ENCODE measurements at regions not wholly inside any gene's neighbourhood (a gene's known extent, or its start where the extent isn't known, plus 50 kb on each side); places are given as distances from the start of the nearest gene placed in this dataset.

- peaks cover 8% of the 10 kb centered on the region for H3K4me1 ChIP-seq (ENCODE audit: control insufficient read depth, low read depth, low read length)
- H3K79me1 ChIP-seq (ENCODE audit: low read length): no peaks in the 10 kb centered on the region
- H3K4me3 ChIP-seq (ENCODE audit: low read length): no peak overlapping the region
- DNase-seq: peak; percentile 82
- H4K5ac ChIP-seq (ENCODE audit: low read length): no peak overlapping the region
- H3K36me3 ChIP-seq (ENCODE audit: control insufficient read depth, insufficient read depth, low read length): no peaks in the 10 kb centered on the region
- H2BK120ac ChIP-seq (ENCODE audit: low read depth, low read length): no peak overlapping the region
- no CpG with 5 or more reads among the region's 2 CpGs for WGBS (ENCODE audit: extremely low coverage, insufficient coverage, low lambda C conversion rate)
- no peak overlapping the region for H3K27ac ChIP-seq (ENCODE audit: low read depth, low read length)
- no peaks in the 10 kb centered on the region for H3K79me2 ChIP-seq (ENCODE audit: control insufficient read depth, insufficient read depth, low read length)
- no peak overlapping the region for H3K56ac ChIP-seq (ENCODE audit: low read length)
- no peak overlapping the region for H2AK5ac ChIP-seq (ENCODE audit: low read length)
- H2BK15ac ChIP-seq (replicated peaks; ENCODE audit: low read depth): no peak overlapping the region
- no peaks in the 10 kb centered on the region for H3K27me3 ChIP-seq (ENCODE audit: insufficient read depth, low read length, poor library complexity)
- no peak overlapping the region for H3K18ac ChIP-seq (ENCODE audit: low read length)
- H2BK5ac ChIP-seq (ENCODE audit: low read length): no peak overlapping the region
- H3K23ac ChIP-seq (ENCODE audit: low read length): no peak overlapping the region
- no peak overlapping the region for H3K4ac ChIP-seq (ENCODE audit: low read depth, low read length)
- no peak overlapping the region for H3K4me2 ChIP-seq (ENCODE audit: low read length)
- H4K8ac ChIP-seq (ENCODE audit: low read depth, low read length): no peak overlapping the region
- H3K9ac ChIP-seq (ENCODE audit: low read length): no peak overlapping the region
These were observed 76.2 kb downstream of the CRYGS start for GRCh38 chr3:186467969-186468368.

GRCh38 chr3:186466391-186466974 lies 77.7 kb downstream of the CRYGS start:
- DNase-seq: no peak
- Histone ChIP-seq H3K79me2 (ENCODE audit: control insufficient read depth, insufficient read depth, low read length) (no peaks in the 10 kb centered on the region), H3K4me1 (ENCODE audit: control insufficient read depth, low read depth, low read length) (peaks cover 8% of the 10 kb centered on the region), H3K4me2 (ENCODE audit: low read length) (no peak overlapping the region), H3K79me1 (ENCODE audit: low read length) (no peaks in the 10 kb centered on the region), H2BK120ac (ENCODE audit: low read depth, low read length) (no peak overlapping the region), H2BK5ac (ENCODE audit: low read length) (no peak overlapping the region), H4K5ac (ENCODE audit: low read length) (no peak overlapping the region), H3K4me3 (ENCODE audit: low read length) (no peak overlapping the region), H3K4ac (ENCODE audit: low read depth, low read length) (no peak overlapping the region), H3K56ac (ENCODE audit: low read length) (no peak overlapping the region), H3K23ac (ENCODE audit: low read length) (no peak overlapping the region), H3K9ac (ENCODE audit: low read length) (no peak overlapping the region), H3K27me3 (ENCODE audit: insufficient read depth, low read length, poor library complexity) (no peaks in the 10 kb centered on the region), H4K8ac (ENCODE audit: low read depth, low read length) (no peak overlapping the region), H3K27ac (ENCODE audit: low read depth, low read length) (no peak overlapping the region), H2AK5ac (ENCODE audit: low read length) (no peak overlapping the region), H3K18ac (ENCODE audit: low read length) (no peak overlapping the region), H3K36me3 (ENCODE audit: control insufficient read depth, insufficient read depth, low read length) (no peaks in the 10 kb centered on the region), H2BK15ac (replicated peaks; ENCODE audit: low read depth) (no peak overlapping the region)
- no CpG with 5 or more reads among the region's 3 CpGs for WGBS (ENCODE audit: extremely low coverage, insufficient coverage, low lambda C conversion rate)

- Histone ChIP-seq H3K4me1 (ENCODE audit: control insufficient read depth, low read depth, low read length) (peaks cover 6% of the 10 kb centered on the region), H3K4ac (ENCODE audit: low read depth, low read length) (no peak overlapping the region), H3K56ac (ENCODE audit: low read length) (no peak overlapping the region), H3K79me2 (ENCODE audit: control insufficient read depth, insufficient read depth, low read length) (no peaks in the 10 kb centered on the region), H3K36me3 (ENCODE audit: control insufficient read depth, insufficient read depth, low read length) (no peaks in the 10 kb centered on the region), H4K5ac (ENCODE audit: low read length) (no peak overlapping the region), H2AK5ac (ENCODE audit: low read length) (no peak overlapping the region), H3K9ac (ENCODE audit: low read length) (no peak overlapping the region), H3K4me2 (ENCODE audit: low read length) (no peak overlapping the region), H4K8ac (ENCODE audit: low read depth, low read length) (no peak overlapping the region), H2BK120ac (ENCODE audit: low read depth, low read length) (no peak overlapping the region), H3K4me3 (ENCODE audit: low read length) (no peak overlapping the region), H2BK15ac (replicated peaks; ENCODE audit: low read depth) (no peak overlapping the region), H3K27me3 (ENCODE audit: insufficient read depth, low read length, poor library complexity) (no peaks in the 10 kb centered on the region), H3K27ac (ENCODE audit: low read depth, low read length) (no peak overlapping the region), H3K79me1 (ENCODE audit: low read length) (no peaks in the 10 kb centered on the region), H3K23ac (ENCODE audit: low read length) (no peak overlapping the region), H2BK5ac (ENCODE audit: low read length) (no peak overlapping the region), H3K18ac (ENCODE audit: low read length) (no peak overlapping the region)
- WGBS (ENCODE audit: extremely low coverage, insufficient coverage, low lambda C conversion rate): no CpG with 5 or more reads among the region's 2 CpGs
- DNase-seq: no peak
These were observed 78.7 kb downstream of the CRYGS start for GRCh38 chr3:186465508-186465907.

- no peak overlapping the region for H2BK120ac ChIP-seq (ENCODE audit: low read depth, low read length)
- H3K27me3 ChIP-seq (ENCODE audit: insufficient read depth, low read length, poor library complexity): no peaks in the 10 kb centered on the region
- H3K4me1 ChIP-seq (ENCODE audit: control insufficient read depth, low read depth, low read length): peaks cover 5% of the 10 kb centered on the region
- H3K79me1 ChIP-seq (ENCODE audit: low read length): no peaks in the 10 kb centered on the region
- no peak overlapping the region for H2BK15ac ChIP-seq (replicated peaks; ENCODE audit: low read depth)
- peak; percentile 69 for DNase-seq
- H4K5ac ChIP-seq (ENCODE audit: low read length): no peak overlapping the region
- WGBS (ENCODE audit: extremely low coverage, insufficient coverage, low lambda C conversion rate): no CpG with 5 or more reads among the region's 3 CpGs
- no peak overlapping the region for H2AK5ac ChIP-seq (ENCODE audit: low read length)
- H2BK5ac ChIP-seq (ENCODE audit: low read length): no peak overlapping the region
- no peak overlapping the region for H3K9ac ChIP-seq (ENCODE audit: low read length)
- no peak overlapping the region for H3K4ac ChIP-seq (ENCODE audit: low read depth, low read length)
- H4K8ac ChIP-seq (ENCODE audit: low read depth, low read length): no peak overlapping the region
- H3K56ac ChIP-seq (ENCODE audit: low read length): no peak overlapping the region
- no peak overlapping the region for H3K23ac ChIP-seq (ENCODE audit: low read length)
- H3K4me2 ChIP-seq (ENCODE audit: low read length): no peak overlapping the region
- H3K18ac ChIP-seq (ENCODE audit: low read length): no peak overlapping the region
- no peak overlapping the region for H3K4me3 ChIP-seq (ENCODE audit: low read length)
- H3K36me3 ChIP-seq (ENCODE audit: control insufficient read depth, insufficient read depth, low read length): no peaks in the 10 kb centered on the region
- no peak overlapping the region for H3K27ac ChIP-seq (ENCODE audit: low read depth, low read length)
- no peaks in the 10 kb centered on the region for H3K79me2 ChIP-seq (ENCODE audit: control insufficient read depth, insufficient read depth, low read length)
These were observed 79.6 kb downstream of the CRYGS start for GRCh38 chr3:186464424-186465093.

- no peaks in the 10 kb centered on the region for H3K27me3 ChIP-seq (ENCODE audit: insufficient read depth, low read length, poor library complexity)
- WGBS (ENCODE audit: extremely low coverage, insufficient coverage, low lambda C conversion rate): no CpG with 5 or more reads among the region's 1 CpG
- no peak overlapping the region for H3K18ac ChIP-seq (ENCODE audit: low read length)
- no peaks in the 10 kb centered on the region for H3K4me1 ChIP-seq (ENCODE audit: control insufficient read depth, low read depth, low read length)
- no peaks in the 10 kb centered on the region for H3K79me1 ChIP-seq (ENCODE audit: low read length)
- no peak overlapping the region for H3K56ac ChIP-seq (ENCODE audit: low read length)
- H3K4me3 ChIP-seq (ENCODE audit: low read length): no peak overlapping the region
- DNase-seq: no peak
- no peaks in the 10 kb centered on the region for H3K36me3 ChIP-seq (ENCODE audit: control insufficient read depth, insufficient read depth, low read length)
- no peak overlapping the region for H4K5ac ChIP-seq (ENCODE audit: low read length)
- no peak overlapping the region for H3K4me2 ChIP-seq (ENCODE audit: low read length)
- H2AK5ac ChIP-seq (ENCODE audit: low read length): no peak overlapping the region
- no peak overlapping the region for H3K23ac ChIP-seq (ENCODE audit: low read length)
- H2BK15ac ChIP-seq (replicated peaks; ENCODE audit: low read depth): no peak overlapping the region
- no peak overlapping the region for H3K27ac ChIP-seq (ENCODE audit: low read depth, low read length)
- H3K4ac ChIP-seq (ENCODE audit: low read depth, low read length): no peak overlapping the region
- H3K9ac ChIP-seq (ENCODE audit: low read length): no peak overlapping the region
- H2BK120ac ChIP-seq (ENCODE audit: low read depth, low read length): no peak overlapping the region
- no peaks in the 10 kb centered on the region for H3K79me2 ChIP-seq (ENCODE audit: control insufficient read depth, insufficient read depth, low read length)
- no peak overlapping the region for H4K8ac ChIP-seq (ENCODE audit: low read depth, low read length)
- no peak overlapping the region for H2BK5ac ChIP-seq (ENCODE audit: low read length)
These were observed 83.0 kb downstream of the CRYGS start for GRCh38 chr3:186461141-186461540.

- no peak overlapping the region for H4K8ac ChIP-seq (ENCODE audit: low read depth, low read length)
- H2AK5ac ChIP-seq (ENCODE audit: low read length): no peak overlapping the region
- no peak overlapping the region for H3K4ac ChIP-seq (ENCODE audit: low read depth, low read length)
- no peak overlapping the region for H2BK15ac ChIP-seq (replicated peaks; ENCODE audit: low read depth)
- WGBS (ENCODE audit: extremely low coverage, insufficient coverage, low lambda C conversion rate): no CpG with 5 or more reads among the region's 2 CpGs
- H3K4me3 ChIP-seq (ENCODE audit: low read length): no peak overlapping the region
- no peak overlapping the region for H3K4me2 ChIP-seq (ENCODE audit: low read length)
- no peak overlapping the region for H4K5ac ChIP-seq (ENCODE audit: low read length)
- no peak overlapping the region for H3K18ac ChIP-seq (ENCODE audit: low read length)
- no peak overlapping the region for H3K56ac ChIP-seq (ENCODE audit: low read length)
- H3K9ac ChIP-seq (ENCODE audit: low read length): no peak overlapping the region
- H3K79me1 ChIP-seq (ENCODE audit: low read length): no peaks in the 10 kb centered on the region
- H2BK5ac ChIP-seq (ENCODE audit: low read length): no peak overlapping the region
- no peak overlapping the region for H3K27ac ChIP-seq (ENCODE audit: low read depth, low read length)
- H3K79me2 ChIP-seq (ENCODE audit: control insufficient read depth, insufficient read depth, low read length): no peaks in the 10 kb centered on the region
- H2BK120ac ChIP-seq (ENCODE audit: low read depth, low read length): no peak overlapping the region
- H3K27me3 ChIP-seq (ENCODE audit: insufficient read depth, low read length, poor library complexity): no peaks in the 10 kb centered on the region
- no peaks in the 10 kb centered on the region for H3K4me1 ChIP-seq (ENCODE audit: control insufficient read depth, low read depth, low read length)
- H3K36me3 ChIP-seq (ENCODE audit: control insufficient read depth, insufficient read depth, low read length): no peaks in the 10 kb centered on the region
- no peak for DNase-seq
- no peak overlapping the region for H3K23ac ChIP-seq (ENCODE audit: low read length)
These were observed 85.1 kb downstream of the CRYGS start for GRCh38 chr3:186459108-186459467.
